ENCODE measurements at regions not wholly inside any gene's neighbourhood (a gene's known extent, or its start where the extent isn't known, plus 50 kb on each side); places are given as distances from the start of the nearest gene placed in this dataset.
"Not testable (repeated sequence)": the region's sequence is repeated elsewhere in the genome, so short reads cannot be mapped to it uniquely, and the experiment has no call there.

GRCh38 chr7:108663701-108664100 is 94.0 kb downstream of the DNAJB9 start:
- Histone ChIP-seq H3K4me1 (no peaks in the 10 kb centered on the region), H3K36me3 (no peaks in the 10 kb centered on the region), H3K27ac (no peak overlapping the region), H3K27me3 (no peaks in the 10 kb centered on the region), H3K9me3 (no peaks in the 10 kb centered on the region), H3K4me3 (no peak overlapping the region)
- intact Hi-C loops (cut with DNase I), result no loop called here
- DNase-seq (ENCODE audit: low spot score in 2 of 2), result no peak
- no peak for TF ChIP-seq CTCF (IDR thresholded peaks at IDR 0.05)

- Histone ChIP-seq H3K4me3 (no peak overlapping the region), H3K9me3 (no peaks in the 10 kb centered on the region), H3K27ac (no peak overlapping the region), H3K4me1 (no peaks in the 10 kb centered on the region), H3K27me3 (no peaks in the 10 kb centered on the region), H3K36me3 (no peaks in the 10 kb centered on the region)
- intact Hi-C loops (cut with DNase I), result no loop called here
- no peak for TF ChIP-seq CTCF (IDR thresholded peaks at IDR 0.05)
- DNase-seq (ENCODE audit: low spot score in 2 of 2), result no peak
These were observed 97.5 kb downstream of the DNAJB9 start for GRCh38 chr7:108667216-108667615.

GRCh38 chr7:108669958-108670357 is 100.3 kb downstream of the DNAJB9 start:
- Histone ChIP-seq H3K27ac (no peak overlapping the region), H3K4me3 (no peak overlapping the region), H3K4me1 (no peaks in the 10 kb centered on the region), H3K27me3 (no peaks in the 10 kb centered on the region), H3K9me3 (no peaks in the 10 kb centered on the region), H3K36me3 (no peaks in the 10 kb centered on the region)
- intact Hi-C loops (cut with DNase I), result no loop called here
- DNase-seq (ENCODE audit: low spot score in 2 of 2), result no peak
- TF ChIP-seq CTCF (IDR thresholded peaks at IDR 0.05), result no peak

- H3K4me3 ChIP-seq; H3K36me3 ChIP-seq; H3K9me3 ChIP-seq; intact Hi-C loops (cut with DNase I); DNase-seq (ENCODE audit: low spot score in 2 of 2); H3K4me1 ChIP-seq; H3K27me3 ChIP-seq; H3K27ac ChIP-seq: not testable (repeated sequence)
These were observed 104.0 kb downstream of the DNAJB9 start for GRCh38 chr7:108673699-108674098.

GRCh38 chr7:108684629-108685028 is 115.0 kb downstream of the DNAJB9 start:
- Histone ChIP-seq H3K9me3 (no peaks in the 10 kb centered on the region), H3K27me3 (no peaks in the 10 kb centered on the region), H3K36me3 (no peaks in the 10 kb centered on the region), H3K4me1 (no peaks in the 10 kb centered on the region), H3K4me3 (no peak overlapping the region), H3K27ac (no peak overlapping the region)
- intact Hi-C loops (cut with DNase I), result no loop called here
- TF ChIP-seq CTCF (IDR thresholded peaks at IDR 0.05), result no peak
- DNase-seq (ENCODE audit: low spot score in 2 of 2), result no peak

- Histone ChIP-seq H3K36me3 (no peaks in the 10 kb centered on the region), H3K4me1 (no peaks in the 10 kb centered on the region), H3K27ac (no peak overlapping the region), H3K9me3 (no peaks in the 10 kb centered on the region), H3K4me3 (no peak overlapping the region), H3K27me3 (no peaks in the 10 kb centered on the region)
- no peak for TF ChIP-seq CTCF (IDR thresholded peaks at IDR 0.05)
- intact Hi-C loops (cut with DNase I), result no loop called here
- DNase-seq (ENCODE audit: low spot score in 2 of 2), result no peak
These were observed 116.8 kb downstream of the DNAJB9 start for GRCh38 chr7:108686494-108686893.

All from ascending aorta (tissue), 2 donors.